HL-60 (cell line): ENCODE measurements at regions not wholly inside any gene's neighbourhood (a gene's known extent, or its start where the extent isn't known, plus 50 kb on each side); places are given as distances from the start of the nearest gene placed in this dataset.

Experiments
- GABPA ChIP-seq: IDR thresholded peaks from 2 replicates; pipeline ENCODE4 v1.6.1; 2012; ENCODE audit warnings: low read depth
- POLR2AphosphoS5 ChIP-seq: IDR thresholded peaks from 2 replicates; pipeline ENCODE4 v1.6.1; 2012; ENCODE audit warnings: low read depth
- SPI1 ChIP-seq: IDR thresholded peaks from 2 replicates; pipeline ENCODE4 v1.6.1; 2012; ENCODE audit warnings: low read depth, mild to moderate bottlenecking, borderline replicate concordance
- TF ChIP-seq, protein P1 (sequence below): IDR thresholded peaks from one replicate; pipeline ENCODE4 v1.5.1; 2011; ENCODE audit warnings: low read length, control low read depth, inconsistent platforms; ENCODE audit not compliant: insufficient read depth
- TF ChIP-seq, protein P2 (sequence below): IDR thresholded peaks from 2 replicates; pipeline ENCODE4 v1.6.1; 2012; ENCODE audit warnings: low read depth; ENCODE audit not compliant: insufficient replicate concordance

DNA sequence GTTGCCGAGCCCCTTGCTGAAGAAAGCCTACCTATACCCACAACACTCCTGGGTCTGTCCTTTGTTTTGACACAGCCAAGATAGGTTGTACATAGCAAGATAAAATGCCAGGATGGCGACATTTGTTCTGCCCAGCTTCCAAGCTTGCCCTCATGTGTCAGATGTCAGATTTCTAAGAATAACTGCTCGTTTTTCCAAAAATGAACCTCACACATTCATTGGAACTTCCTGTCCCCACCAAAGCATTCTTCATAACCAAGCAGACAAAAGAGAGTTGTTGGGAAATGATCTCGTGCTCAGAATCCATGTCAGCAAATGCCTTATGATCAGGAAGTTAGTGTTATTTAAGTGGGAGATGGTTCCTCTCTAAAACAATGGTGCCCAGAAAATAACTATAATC, 210.1 kb downstream of the ZNF608 start:
- no peak for TF ChIP-seq POLR2AphosphoS5
- TF ChIP-seq, protein P1, sequence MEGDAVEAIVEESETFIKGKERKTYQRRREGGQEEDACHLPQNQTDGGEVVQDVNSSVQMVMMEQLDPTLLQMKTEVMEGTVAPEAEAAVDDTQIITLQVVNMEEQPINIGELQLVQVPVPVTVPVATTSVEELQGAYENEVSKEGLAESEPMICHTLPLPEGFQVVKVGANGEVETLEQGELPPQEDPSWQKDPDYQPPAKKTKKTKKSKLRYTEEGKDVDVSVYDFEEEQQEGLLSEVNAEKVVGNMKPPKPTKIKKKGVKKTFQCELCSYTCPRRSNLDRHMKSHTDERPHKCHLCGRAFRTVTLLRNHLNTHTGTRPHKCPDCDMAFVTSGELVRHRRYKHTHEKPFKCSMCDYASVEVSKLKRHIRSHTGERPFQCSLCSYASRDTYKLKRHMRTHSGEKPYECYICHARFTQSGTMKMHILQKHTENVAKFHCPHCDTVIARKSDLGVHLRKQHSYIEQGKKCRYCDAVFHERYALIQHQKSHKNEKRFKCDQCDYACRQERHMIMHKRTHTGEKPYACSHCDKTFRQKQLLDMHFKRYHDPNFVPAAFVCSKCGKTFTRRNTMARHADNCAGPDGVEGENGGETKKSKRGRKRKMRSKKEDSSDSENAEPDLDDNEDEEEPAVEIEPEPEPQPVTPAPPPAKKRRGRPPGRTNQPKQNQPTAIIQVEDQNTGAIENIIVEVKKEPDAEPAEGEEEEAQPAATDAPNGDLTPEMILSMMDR, result no peak
- TF ChIP-seq, protein P2, sequence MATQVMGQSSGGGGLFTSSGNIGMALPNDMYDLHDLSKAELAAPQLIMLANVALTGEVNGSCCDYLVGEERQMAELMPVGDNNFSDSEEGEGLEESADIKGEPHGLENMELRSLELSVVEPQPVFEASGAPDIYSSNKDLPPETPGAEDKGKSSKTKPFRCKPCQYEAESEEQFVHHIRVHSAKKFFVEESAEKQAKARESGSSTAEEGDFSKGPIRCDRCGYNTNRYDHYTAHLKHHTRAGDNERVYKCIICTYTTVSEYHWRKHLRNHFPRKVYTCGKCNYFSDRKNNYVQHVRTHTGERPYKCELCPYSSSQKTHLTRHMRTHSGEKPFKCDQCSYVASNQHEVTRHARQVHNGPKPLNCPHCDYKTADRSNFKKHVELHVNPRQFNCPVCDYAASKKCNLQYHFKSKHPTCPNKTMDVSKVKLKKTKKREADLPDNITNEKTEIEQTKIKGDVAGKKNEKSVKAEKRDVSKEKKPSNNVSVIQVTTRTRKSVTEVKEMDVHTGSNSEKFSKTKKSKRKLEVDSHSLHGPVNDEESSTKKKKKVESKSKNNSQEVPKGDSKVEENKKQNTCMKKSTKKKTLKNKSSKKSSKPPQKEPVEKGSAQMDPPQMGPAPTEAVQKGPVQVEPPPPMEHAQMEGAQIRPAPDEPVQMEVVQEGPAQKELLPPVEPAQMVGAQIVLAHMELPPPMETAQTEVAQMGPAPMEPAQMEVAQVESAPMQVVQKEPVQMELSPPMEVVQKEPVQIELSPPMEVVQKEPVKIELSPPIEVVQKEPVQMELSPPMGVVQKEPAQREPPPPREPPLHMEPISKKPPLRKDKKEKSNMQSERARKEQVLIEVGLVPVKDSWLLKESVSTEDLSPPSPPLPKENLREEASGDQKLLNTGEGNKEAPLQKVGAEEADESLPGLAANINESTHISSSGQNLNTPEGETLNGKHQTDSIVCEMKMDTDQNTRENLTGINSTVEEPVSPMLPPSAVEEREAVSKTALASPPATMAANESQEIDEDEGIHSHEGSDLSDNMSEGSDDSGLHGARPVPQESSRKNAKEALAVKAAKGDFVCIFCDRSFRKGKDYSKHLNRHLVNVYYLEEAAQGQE, result no peak
- TF ChIP-seq GABPA, result no peak
- no peak for TF ChIP-seq SPI1
